OCI-M2 (cell line): ENCODE measurements at regions not wholly inside any gene's neighbourhood (a gene's known extent, or its start where the extent isn't known, plus 50 kb on each side); places are given as distances from the start of the nearest gene placed in this dataset.

Experiments used
- DNase-seq: peaks from one replicate; lab custom pipeline; 2025; ENCODE audit not compliant: unreplicated experiment; lab: John Stamatoyannopoulos, UW

GRCh38 chr5:92896722-92897121 is 684.3 kb downstream of the NR2F1-AS1 start:
- no peak for DNase-seq

GRCh38 chr5:92890841-92891244 is 690.2 kb downstream of the NR2F1-AS1 start:
- DNase-seq: no peak

GRCh38 chr5:92889140-92889539 is 691.9 kb downstream of the NR2F1-AS1 start:
- no peak for DNase-seq

GRCh38 chr5:92887254-92887653 is 693.8 kb downstream of the NR2F1-AS1 start:
- DNase-seq: no peak

GRCh38 chr5:92886751-92887150 is 694.3 kb downstream of the NR2F1-AS1 start:
- no peak for DNase-seq

GRCh38 chr5:92885950-92886349 is 695.1 kb downstream of the NR2F1-AS1 start:
- no peak for DNase-seq

GRCh38 chr5:92884469-92884868 is 696.5 kb downstream of the NR2F1-AS1 start:
- no peak for DNase-seq

GRCh38 chr5:92879806-92880543 is 701.0 kb downstream of the NR2F1-AS1 start:
- no peak for DNase-seq

- no peak for DNase-seq
Measured at GRCh38 chr5:92874790-92875189, 706.2 kb downstream of the NR2F1-AS1 start.

GRCh38 chr5:92868442-92868841 is 712.6 kb downstream of the NR2F1-AS1 start:
- DNase-seq: no peak

GRCh38 chr5:92864591-92864990 is 716.4 kb downstream of the NR2F1-AS1 start:
- DNase-seq: no peak

GRCh38 chr5:92863666-92864065 is 717.4 kb downstream of the NR2F1-AS1 start:
- no peak for DNase-seq

GRCh38 chr5:92861531-92862285 is 719.3 kb downstream of the NR2F1-AS1 start:
- DNase-seq: no peak

- DNase-seq: no peak
Measured at GRCh38 chr5:92860061-92860460, 721.0 kb downstream of the NR2F1-AS1 start.

GRCh38 chr5:92852219-92852618 is 728.8 kb downstream of the NR2F1-AS1 start:
- DNase-seq: no peak

GRCh38 chr5:92850886-92851285 is 730.1 kb downstream of the NR2F1-AS1 start:
- DNase-seq: no peak

- DNase-seq: no peak
Measured at GRCh38 chr5:92849756-92850155, 731.3 kb downstream of the NR2F1-AS1 start.

GRCh38 chr5:92841604-92842155 is 739.3 kb downstream of the NR2F1-AS1 start:
- DNase-seq: no peak

GRCh38 chr5:92838253-92838652 is 742.8 kb downstream of the NR2F1-AS1 start:
- DNase-seq: no peak

- DNase-seq: no peak
Measured at GRCh38 chr5:92836855-92837755, 743.9 kb downstream of the NR2F1-AS1 start.

GRCh38 chr5:92835712-92836111 is 745.3 kb downstream of the NR2F1-AS1 start:
- DNase-seq: no peak
